H1 (cell line): ENCODE measurements at regions not wholly inside any gene's neighbourhood (a gene's known extent, or its start where the extent isn't known, plus 50 kb on each side); places are given as distances from the start of the nearest gene placed in this dataset.
"Not testable (repeated sequence)": the region's sequence is repeated elsewhere in the genome, so short reads cannot be mapped to it uniquely, and the experiment has no call there.

Experiments used
- ASH2L ChIP-seq: fragments of 200-600, 300-600 bp; sonication (generic); IDR thresholded peaks from one replicate; pipeline ENCODE4 v1.7.1; 2017; ENCODE audit warnings: low read length
- CBX8 ChIP-seq: fragments of 300-800, 300-1000 bp; sonication (generic); IDR thresholded peaks from 2 replicates; pipeline ENCODE4 v1.7.1; 2016; ENCODE audit warnings: low read depth, low read length, borderline replicate concordance
- FOSL1 ChIP-seq: IDR thresholded peaks from 2 replicates; pipeline ENCODE4 v1.6.1; 2011; ENCODE audit warnings: mild to moderate bottlenecking, low read depth, low read length, moderate library complexity; ENCODE audit not compliant: insufficient read depth
- KDM4A ChIP-seq: IDR thresholded peaks from one replicate; pipeline ENCODE4 v1.7.1; 2012; ENCODE audit warnings: low read depth, mild to moderate bottlenecking, moderate library complexity, low read length, inconsistent platforms; ENCODE audit not compliant: severe bottlenecking
- POLR2AphosphoS5 ChIP-seq: IDR thresholded peaks from 2 replicates; pipeline ENCODE4 v1.6.1; 2011; ENCODE audit warnings: low read depth, low read length
- SP2 ChIP-seq: IDR thresholded peaks from 2 replicates; pipeline ENCODE4 v1.6.1; 2012; ENCODE audit warnings: mild to moderate bottlenecking, low read length, inconsistent platforms
- TBP ChIP-seq: IDR thresholded peaks from 2 replicates; pipeline ENCODE4 v1.6.1; 2011; ENCODE audit warnings: low read depth, low read length, improper control_type of control experiment
- ZNF274 ChIP-seq: IDR thresholded peaks from 2 replicates; pipeline ENCODE4 v1.7.0; 2012; ENCODE audit warnings: low read length, borderline replicate concordance; ENCODE audit errors: extremely low read depth
- TF ChIP-seq, protein P1 (sequence below), 3 experiments: IDR thresholded peaks; 1 replicate in 2 of 3; 2 replicates in 1 of 3; pipeline versions ENCODE4 v1.5.1 to v1.6.1; 2011; ENCODE audit warnings: low read length in 3 of 3, mild to moderate bottlenecking in 3 of 3, inconsistent platforms in 2 of 3, low read depth in 1 of 3, moderate library complexity in 1 of 3; ENCODE audit not compliant: insufficient read depth in 1 of 3; ENCODE audit errors: control extremely low read depth in 1 of 3

DNA sequence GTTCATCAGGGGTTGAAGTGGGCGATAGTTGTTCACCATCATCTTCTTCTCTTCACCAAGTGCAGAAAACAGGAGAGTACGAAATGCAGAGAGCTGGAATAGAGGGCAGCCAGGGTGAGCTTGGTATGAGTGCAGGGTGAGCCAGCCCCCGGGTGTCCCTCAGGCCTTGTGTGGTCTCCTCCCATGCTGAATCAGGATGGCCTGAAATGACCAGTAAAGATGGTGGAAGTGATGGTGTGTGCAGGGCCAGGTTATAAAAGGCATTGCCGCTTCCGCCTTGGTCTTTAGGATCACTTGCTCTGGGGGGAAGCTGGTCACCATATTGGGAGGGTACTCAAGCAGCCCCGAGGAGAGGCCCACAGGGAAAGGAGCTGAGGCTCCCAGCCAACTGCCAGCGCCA, 66.4 kb upstream of the METTL9 start:
- TF ChIP-seq FOSL1, CBX8, POLR2AphosphoS5, SP2, KDM4A, ASH2L, TBP, ZNF274: not testable (repeated sequence)
- TF ChIP-seq, protein P1, sequence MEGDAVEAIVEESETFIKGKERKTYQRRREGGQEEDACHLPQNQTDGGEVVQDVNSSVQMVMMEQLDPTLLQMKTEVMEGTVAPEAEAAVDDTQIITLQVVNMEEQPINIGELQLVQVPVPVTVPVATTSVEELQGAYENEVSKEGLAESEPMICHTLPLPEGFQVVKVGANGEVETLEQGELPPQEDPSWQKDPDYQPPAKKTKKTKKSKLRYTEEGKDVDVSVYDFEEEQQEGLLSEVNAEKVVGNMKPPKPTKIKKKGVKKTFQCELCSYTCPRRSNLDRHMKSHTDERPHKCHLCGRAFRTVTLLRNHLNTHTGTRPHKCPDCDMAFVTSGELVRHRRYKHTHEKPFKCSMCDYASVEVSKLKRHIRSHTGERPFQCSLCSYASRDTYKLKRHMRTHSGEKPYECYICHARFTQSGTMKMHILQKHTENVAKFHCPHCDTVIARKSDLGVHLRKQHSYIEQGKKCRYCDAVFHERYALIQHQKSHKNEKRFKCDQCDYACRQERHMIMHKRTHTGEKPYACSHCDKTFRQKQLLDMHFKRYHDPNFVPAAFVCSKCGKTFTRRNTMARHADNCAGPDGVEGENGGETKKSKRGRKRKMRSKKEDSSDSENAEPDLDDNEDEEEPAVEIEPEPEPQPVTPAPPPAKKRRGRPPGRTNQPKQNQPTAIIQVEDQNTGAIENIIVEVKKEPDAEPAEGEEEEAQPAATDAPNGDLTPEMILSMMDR (IDR thresholded peaks at IDR 0.05; ENCODE audit: control extremely low read depth in 1 of 3, insufficient read depth in 1 of 3, low read depth in 1 of 3, low read length in 3 of 3), result not testable (repeated sequence)
